Endometrium (tissue), 2 donors: ENCODE measurements at regions not wholly inside any gene's neighbourhood (a gene's known extent, or its start where the extent isn't known, plus 50 kb on each side); places are given as distances from the start of the nearest gene placed in this dataset.
"Not testable (repeated sequence)": the region's sequence is repeated elsewhere in the genome, so short reads cannot be mapped to it uniquely, and the experiment has no call there.

ENCODE experiments used
- FAIRE-seq: peaks from 2 replicates; lab custom pipeline; 2012; peaks lifted over from hg19 to GRCh38; lab: Jason Lieb, UNC
- donor health status: control.
- donor health status: control.

DNA sequence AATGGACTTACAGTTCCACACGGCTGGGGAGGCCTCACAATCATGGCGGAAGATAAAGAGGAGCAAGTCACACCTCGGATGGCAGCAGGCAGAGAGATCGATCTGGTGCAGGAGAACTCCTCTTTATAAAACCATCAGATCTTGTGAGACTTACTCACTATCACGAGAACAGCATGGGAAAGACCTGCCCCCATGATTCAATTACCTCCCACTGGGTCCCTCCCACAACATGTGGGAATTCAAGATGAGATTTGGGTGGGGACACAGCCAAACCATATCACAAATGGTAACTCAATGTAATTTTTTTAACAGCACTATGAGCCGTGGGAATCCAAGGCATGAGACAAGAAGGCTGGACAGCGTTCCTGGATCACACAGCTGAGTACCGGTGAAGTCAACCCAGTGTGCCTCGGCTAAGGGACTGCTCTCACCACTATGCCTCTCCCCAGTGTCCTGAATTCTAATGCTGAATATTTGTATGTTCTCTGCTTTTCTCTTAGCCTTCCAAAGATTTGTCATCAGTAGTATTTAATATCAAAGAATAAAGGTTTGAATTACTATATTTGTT lies 84.3 kb downstream of the IRS2 start:
- not testable (repeated sequence) for FAIRE-seq

- FAIRE-seq: peak; percentile 59
Measured at GRCh38 chr13:109700176-109700575, 86.2 kb downstream of the IRS2 start.

GRCh38 chr13:109699628-109700071 lies 86.7 kb downstream of the IRS2 start:
- FAIRE-seq: no peak

DNA sequence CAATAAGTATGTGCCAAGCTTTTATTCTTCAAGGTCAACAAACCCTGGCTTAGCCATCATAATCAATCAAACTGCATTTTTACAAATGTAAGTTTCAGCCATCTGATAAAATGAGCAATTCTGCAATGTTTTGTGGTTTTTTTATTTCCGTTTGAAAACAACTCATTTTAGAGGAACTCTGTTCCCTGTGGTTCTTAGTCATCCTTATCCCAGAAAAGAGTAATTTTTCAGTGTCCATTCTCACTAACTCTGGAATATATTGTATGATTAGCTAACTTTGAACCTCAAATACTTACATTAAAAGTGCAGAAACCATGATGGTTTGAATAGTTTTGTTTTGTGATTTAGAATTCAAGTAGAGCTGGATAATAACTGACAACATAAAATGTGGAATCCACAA lies 87.6 kb downstream of the IRS2 start:
- no peak for FAIRE-seq

GRCh38 chr13:109697936-109698335 lies 88.4 kb downstream of the IRS2 start:
- no peak for FAIRE-seq

DNA sequence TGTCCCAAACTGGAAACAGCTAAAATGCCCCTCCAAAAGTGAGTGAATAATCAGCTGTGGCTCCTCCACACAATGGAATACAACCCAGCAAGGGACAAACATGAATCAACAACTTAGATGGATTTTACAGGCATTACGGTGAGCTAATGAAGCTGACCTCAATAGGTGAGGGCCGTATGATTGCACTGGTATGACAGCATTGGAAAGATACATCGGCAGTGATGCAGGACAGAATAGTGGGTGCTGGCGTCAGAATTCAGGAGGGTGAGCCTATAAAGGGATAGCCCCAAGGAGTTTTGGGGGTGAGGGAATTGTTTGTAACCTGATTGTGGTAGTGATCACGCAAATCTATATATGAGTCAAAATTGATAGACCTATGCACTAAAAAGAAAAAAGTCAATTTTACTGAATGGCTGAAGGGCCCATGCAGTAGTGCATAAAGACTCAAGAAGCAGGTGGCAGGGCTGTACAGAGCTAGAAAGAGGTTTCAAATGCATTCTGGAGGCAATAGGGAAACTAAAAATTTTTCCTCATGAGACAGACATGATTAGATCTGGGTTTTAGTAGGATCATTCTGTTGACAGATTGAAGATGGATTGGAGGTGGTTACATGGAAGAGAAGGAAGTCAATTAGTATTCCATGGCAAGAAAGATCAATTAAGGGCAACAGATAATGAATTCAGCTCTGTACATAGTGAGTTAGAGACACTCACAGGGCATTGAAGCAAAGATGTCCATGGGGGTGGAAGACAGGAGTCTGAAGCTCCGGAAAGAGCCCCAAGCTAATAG lies 90.8 kb downstream of the IRS2 start:
- no peak for FAIRE-seq

GRCh38 chr13:109694972-109695371 lies 91.4 kb downstream of the IRS2 start:
- no peak for FAIRE-seq

DNA sequence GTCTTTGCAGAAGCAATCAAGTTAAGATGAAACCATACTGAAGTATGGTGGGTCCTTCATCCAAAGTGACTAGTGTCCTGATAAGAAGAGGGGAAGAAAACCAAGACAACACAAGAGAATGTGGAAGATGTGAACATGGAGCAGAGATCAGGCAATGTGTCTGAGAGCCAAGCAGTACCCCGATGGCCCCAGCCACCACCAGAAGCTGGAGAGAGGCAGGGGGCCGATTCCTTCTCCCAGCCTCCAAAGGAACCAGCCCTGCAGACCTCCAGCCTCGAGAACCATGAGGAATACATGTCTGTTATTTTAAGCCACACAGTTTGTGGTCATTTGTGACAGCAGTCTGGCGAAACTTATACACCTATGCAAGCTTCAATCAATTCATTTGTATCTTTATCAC lies 93.2 kb downstream of the IRS2 start:
- FAIRE-seq: no peak

GRCh38 chr13:109691689-109692088 lies 94.7 kb downstream of the IRS2 start:
- no peak for FAIRE-seq

DNA sequence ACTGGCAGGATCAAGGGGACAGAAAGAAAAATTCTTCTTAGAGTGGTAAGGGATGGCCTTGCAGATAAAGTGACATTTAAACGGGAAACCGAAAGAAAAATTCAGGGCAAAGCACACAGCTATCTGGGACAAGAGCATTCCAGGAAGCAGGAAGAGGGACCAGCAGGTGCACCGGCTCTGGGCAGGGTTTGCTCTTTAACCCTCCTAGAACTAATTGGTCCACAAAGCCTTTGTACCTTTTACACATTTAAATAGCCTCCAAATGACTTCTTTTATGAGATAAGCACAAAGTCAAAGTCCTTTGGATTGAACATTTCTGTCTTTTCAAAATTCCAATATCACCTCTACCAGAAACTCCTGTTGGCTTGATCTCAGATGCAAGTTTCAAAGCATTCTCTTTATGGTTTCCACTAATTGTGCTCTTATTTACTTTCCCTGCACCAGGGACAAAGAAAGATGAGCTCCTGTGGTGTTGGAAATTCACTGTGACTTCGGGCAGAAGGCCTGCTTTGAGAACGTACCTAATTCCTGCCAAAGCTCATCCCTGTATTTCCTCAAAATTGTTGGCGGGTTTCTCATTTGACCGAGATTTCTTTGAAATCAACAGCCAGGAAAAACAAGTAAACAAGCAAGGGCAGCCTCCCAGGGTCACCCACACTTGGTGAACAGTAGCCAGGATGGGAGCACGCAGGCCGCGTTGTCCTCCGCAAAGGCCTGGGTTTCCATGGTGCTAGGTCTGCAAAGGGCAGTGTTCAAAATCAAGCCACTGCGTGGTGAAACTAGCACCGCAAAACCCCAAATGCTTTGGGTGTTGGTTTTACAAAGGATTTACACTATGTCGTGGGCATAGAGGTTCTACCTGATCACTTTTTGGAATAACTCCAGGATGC lies 98.6 kb downstream of the IRS2 start:
- FAIRE-seq: no peak

- FAIRE-seq: no peak
Measured at GRCh38 chr13:109685203-109685602, 101.2 kb downstream of the IRS2 start.

DNA sequence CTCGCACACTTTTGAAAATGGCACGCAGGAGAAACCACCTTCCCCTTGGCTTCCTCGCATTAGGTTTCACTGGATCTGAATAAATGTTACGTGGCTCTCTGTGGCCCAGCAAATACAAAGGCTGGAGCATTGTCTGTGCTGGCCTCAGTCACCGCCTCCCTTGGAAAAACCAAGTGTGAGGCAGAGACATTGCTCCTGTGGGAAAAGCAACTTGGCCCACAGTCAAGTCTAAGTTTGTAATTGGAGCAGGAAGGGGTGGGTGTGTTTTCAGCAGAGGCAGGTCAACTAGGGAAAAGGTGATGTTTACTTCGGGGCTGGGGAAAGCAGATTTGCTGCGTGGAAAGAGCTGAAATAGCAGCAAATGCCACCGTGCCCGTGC lies 101.6 kb downstream of the IRS2 start:
- FAIRE-seq: no peak

- FAIRE-seq: no peak
Measured at GRCh38 chr13:109684084-109684823, 102.1 kb downstream of the IRS2 start.

DNA sequence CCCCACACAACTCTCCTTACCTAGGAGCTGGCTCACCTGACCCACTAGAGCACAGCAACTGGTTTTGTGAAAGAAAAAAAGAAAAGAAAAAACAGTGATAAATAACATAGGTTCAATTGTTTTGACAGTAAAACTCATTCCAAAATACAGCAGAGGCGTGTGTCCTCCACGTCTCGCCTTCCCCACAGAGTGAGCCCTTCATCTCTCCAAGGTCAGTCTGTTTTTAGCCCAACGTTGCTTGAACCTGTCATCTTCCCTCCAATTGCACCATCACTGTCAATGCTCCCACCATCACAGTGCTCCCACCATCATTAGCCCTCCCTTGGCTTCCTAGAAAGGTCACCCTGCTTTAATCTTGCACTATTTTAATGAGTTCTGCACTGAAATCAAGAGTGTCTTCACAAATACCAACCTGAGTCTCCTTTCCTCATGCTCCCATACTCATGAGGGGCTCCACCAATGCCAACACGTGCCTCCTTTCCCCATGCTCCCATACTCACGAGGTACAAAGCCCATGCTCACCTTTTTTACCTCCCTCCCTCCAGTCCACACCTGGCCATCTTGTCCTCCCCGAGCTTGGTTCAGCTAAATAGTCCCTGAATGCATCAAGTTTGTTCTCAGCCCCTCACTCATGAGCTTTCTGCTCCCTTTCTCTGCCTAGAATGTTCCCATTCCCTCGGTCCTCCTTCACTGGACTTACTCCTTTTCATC lies 103.7 kb downstream of the IRS2 start:
- no peak for FAIRE-seq

DNA sequence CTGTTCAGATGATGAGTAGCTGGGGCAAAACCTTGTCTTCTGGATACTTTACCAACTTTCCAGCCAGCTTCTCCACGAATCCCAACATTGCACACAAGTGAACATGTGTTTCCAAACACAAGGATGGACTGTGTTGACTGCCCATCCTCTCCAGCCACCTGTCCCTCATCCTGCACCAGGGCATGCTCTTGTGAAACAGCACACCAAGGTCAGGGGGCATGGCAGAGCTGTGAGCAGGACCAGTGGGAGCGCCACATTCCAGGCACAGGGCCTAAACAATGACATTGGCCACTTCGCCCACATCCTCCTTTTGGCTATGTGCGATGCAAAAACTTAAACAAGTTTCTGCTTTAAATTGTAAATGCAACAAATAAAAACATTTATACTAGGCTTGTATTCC lies 105.5 kb downstream of the IRS2 start:
- no peak for FAIRE-seq

DNA sequence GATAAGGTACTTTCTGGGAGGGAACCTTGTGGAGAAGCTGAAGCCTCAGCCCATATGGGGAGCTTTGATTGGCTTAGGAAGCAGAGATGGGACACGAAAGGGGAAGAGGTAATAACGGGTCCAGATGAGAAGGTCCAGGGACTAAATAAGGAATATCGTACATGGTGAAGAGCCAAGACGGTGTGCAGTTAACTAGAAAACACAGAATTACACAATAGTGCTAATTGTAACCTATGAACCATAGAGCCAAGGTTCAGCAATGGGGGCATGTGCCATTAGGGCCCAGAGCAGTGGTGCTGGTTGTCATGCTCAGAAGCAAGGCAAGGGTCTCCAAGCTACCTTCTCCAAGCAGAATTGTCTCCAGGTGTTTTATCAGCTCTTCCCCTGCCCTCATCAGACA lies 106.1 kb downstream of the IRS2 start:
- no peak for FAIRE-seq

- no peak for FAIRE-seq
Measured at GRCh38 chr13:109678459-109678858, 107.9 kb downstream of the IRS2 start.

DNA sequence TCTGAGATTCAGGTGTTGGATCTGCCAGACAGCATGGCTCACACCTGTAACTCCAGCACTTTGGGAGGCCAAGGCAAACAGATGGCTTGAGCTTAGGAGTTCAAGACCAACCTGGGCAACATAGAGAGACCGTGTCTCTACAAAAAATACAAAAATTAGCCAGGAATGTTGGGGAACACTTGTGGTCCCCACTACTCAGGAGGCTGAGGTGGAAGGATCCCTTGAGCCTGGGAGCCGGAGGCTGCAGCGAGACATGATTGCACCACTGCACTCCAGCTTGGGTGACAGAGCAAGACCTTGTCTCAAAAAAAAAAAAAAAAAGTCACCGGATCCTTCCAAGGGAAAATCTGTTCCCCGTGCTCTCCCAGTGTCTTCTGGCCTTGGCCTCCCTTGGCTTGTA lies 109.2 kb downstream of the IRS2 start:
- FAIRE-seq: no peak

DNA sequence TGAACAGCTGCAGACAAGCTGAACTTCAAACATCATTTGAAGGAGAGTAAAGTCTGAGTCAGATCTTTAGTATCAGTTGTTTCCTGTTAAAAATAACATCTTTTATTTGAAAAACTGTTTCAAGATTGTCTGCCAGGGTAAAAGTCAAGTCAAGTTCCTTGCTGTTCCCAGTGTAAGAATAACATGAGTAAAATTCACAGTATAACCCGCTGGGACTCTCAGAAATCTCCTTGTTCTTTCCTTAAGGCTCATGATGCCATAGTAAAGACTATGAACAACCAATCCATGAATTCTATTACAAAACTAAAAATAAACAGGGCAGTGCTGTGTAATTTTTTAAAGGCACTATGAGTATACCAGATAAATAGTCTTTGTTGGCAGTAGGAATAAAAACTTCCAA lies 112.9 kb downstream of the IRS2 start:
- no peak for FAIRE-seq

DNA sequence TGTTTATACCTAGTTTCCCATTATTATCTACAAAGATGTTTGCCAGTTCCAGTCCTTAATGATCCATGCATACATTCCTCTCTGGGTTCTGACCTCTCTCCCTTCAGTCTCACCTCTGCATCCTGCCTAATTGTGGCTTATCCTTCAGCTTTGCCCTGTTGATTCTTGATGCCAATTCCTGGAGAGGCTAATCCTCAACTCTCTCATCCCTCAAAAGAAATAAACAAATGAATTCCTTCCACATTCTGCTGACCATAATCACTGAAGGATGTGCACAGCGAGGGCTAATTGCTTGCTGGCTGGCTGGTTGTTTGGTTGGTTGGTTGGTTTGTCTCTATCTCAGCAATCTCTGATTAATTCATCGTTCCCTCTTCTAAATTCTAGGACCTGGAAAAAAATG lies 113.8 kb downstream of the IRS2 start:
- no peak for FAIRE-seq

DNA sequence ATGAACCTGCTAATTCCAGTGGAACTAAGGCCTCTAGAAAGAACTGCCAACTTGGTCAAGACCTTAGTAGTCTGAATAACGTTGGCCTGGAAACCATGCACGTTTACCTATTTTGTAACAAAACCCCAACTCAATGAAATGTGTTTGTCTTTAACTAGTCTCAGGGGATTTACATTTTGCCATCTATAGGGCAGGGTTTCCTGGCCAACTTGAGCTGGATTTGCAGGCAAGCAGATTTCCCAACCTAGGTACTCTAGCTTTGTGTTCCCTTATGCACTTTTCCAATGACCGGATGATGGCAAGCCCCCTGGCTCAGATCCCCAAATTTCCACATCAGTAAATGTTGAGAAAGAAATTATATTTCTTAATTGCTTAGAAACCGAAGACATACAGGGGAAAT lies 114.5 kb downstream of the IRS2 start:
- FAIRE-seq: no peak

DNA sequence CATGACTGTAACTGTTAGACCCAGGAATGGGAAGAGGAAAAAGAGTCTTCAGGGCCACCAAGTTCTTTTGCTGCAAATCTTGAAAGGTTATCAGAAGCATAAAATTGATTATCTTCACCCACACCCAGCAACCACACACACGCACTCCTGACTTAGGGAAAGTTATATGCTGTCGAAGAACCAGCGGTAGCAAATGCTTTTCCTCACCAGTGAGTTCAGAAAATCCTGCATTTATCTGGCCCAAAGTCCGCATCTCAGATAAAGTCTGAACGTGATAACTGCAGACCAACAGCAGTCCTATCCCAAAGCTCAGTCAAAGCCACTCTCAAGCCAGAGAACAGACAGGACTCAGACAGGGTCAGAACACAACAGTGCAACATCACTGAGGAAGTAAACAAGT lies 115.6 kb downstream of the IRS2 start:
- no peak for FAIRE-seq
